Caco-2 (cell line): ENCODE measurements at regions not wholly inside any gene's neighbourhood (a gene's known extent, or its start where the extent isn't known, plus 50 kb on each side); places are given as distances from the start of the nearest gene placed in this dataset.

Experiments used
- BruUV-seq: library from RNA; stranded (reverse); fragments of 400-500 nt; replicated peaks from 2 replicates; lab custom pipeline; 2021; lab: Mats Ljungman, UMichigan
- CTCF ChIA-PET: fragments of 300-600 bp; sonication (Branson Sonifier 250); formaldehyde crosslinking; loops from one replicate; lab custom pipeline; 2022; ENCODE audit warnings: antibody characterized with exemption; lab: Charles Lee
- POLR2A ChIA-PET: fragments of 300-600 bp; sonication (Branson Sonifier 250); formaldehyde crosslinking; loops from one replicate; lab custom pipeline; 2022; ENCODE audit warnings: antibody characterized with exemption; lab: Charles Lee
- DNase-seq, 2 experiments: peaks; one replicate each; pipeline versions ENCODE4 v3.0.0 to v3.0.0-alpha.2; 2020 to 2022
- H3K27me3 ChIP-seq: replicated peaks from 2 replicates; pipeline ENCODE4 v1.6.0; 2011; ENCODE audit warnings: low read length; ENCODE audit not compliant: control insufficient read depth, insufficient read depth
- H3K36me3 ChIP-seq: 2 replicates; pipeline ENCODE4 v1.5.1; 2011; ENCODE audit warnings: low read length; ENCODE audit not compliant: control insufficient read depth, insufficient read depth
- H3K4me1 ChIP-seq: fragments of 250-450 bp; sonication (Bioruptor Pico); 2 replicates; pipeline ENCODE4 v1.5.1; 2020; ENCODE audit warnings: mild to moderate bottlenecking
- H3K4me3 ChIP-seq: 2 replicates; pipeline ENCODE4 v1.5.1; 2011; ENCODE audit warnings: low read depth, mild to moderate bottlenecking, control low read depth, low read length
- H3K9me3 ChIP-seq: fragments of 250-450 bp; sonication (Bioruptor Pico); 2 replicates; pipeline ENCODE4 v1.5.1; 2020; ENCODE audit warnings: mild to moderate bottlenecking, moderate library complexity
- H3K27ac Mint-ChIP-seq: one replicate; pipeline ENCODE4 v1.8.0; 2022; ENCODE audit warnings: mixed read lengths; ENCODE audit not compliant: unreplicated experiment
- H3K27me3 Mint-ChIP-seq: one replicate; pipeline ENCODE4 v1.8.0; 2022; ENCODE audit warnings: mixed read lengths; ENCODE audit not compliant: insufficient read depth, unreplicated experiment
- H3K36me3 Mint-ChIP-seq: one replicate; pipeline ENCODE4 v1.8.0; 2022; ENCODE audit warnings: mild to moderate bottlenecking, mixed read lengths; ENCODE audit not compliant: insufficient read depth, unreplicated experiment
- H3K4me1 Mint-ChIP-seq: one replicate; pipeline ENCODE4 v1.8.0; 2022; ENCODE audit warnings: low read depth, mixed read lengths; ENCODE audit not compliant: unreplicated experiment
- H3K4me3 Mint-ChIP-seq: one replicate; pipeline ENCODE4 v1.8.0; 2022; ENCODE audit warnings: mild to moderate bottlenecking, moderate library complexity, mixed read lengths; ENCODE audit not compliant: unreplicated experiment
- H3K9me3 Mint-ChIP-seq: one replicate; pipeline ENCODE4 v1.8.0; 2022; ENCODE audit warnings: mixed read lengths; ENCODE audit not compliant: unreplicated experiment
- intact Hi-C: fragments of 100-400 bp; cut with micrococcal nuclease; formaldehyde crosslinking; loops from one replicate; pipeline ENCODE4 v1.10.0; 2022; ENCODE audit not compliant: unreplicated experiment
- TF ChIP-seq, protein P1 (sequence below), 2 experiments: fragments of 200-600 bp in 1 of 2; IDR thresholded peaks; 1 replicate in 1 of 2; 2 replicates in 1 of 2; pipeline versions ENCODE4 v1.5.1 to v1.8.0; 2011 to 2022; ENCODE audit warnings: antibody characterized with exemption in 1 of 2, control low read depth in 1 of 2, inconsistent platforms in 1 of 2, low read depth in 1 of 2, low read length in 1 of 2, mild to moderate bottlenecking in 1 of 2, moderate library complexity in 1 of 2; ENCODE audit not compliant: insufficient read depth in 1 of 2, severe bottlenecking in 1 of 2, unreplicated experiment in 1 of 2

DNA sequence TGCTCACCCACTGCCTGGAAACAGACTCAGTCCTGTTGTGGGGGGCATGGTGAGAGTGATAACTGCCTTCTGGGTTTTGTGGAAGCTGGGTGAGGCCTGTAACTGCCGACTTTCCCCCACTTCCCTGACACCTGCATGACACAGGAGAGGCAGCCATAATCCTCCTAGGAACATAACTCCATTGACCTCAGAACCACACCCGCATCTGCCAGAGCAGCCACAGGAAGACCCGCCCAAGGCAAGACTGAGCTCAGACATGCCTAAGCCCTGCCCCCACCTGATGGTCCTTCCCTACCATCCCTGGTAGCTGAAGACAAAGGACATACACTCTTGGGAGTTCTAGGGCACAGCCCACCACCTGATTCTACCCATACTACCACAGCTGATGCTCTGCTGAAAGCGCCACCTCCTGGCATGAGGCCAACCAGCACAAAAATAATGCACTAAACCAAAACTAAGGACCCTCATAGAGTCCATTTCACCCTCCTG lies 326.7 kb downstream of the RBM26 start:
- H3K36me3 Mint-ChIP-seq: no peaks in the 10 kb centered on the region
- Histone ChIP-seq H3K4me3 (no peak overlapping the region), H3K36me3 (no peaks in the 10 kb centered on the region), H3K4me1 (no peaks in the 10 kb centered on the region), H3K27me3 (no peaks in the 10 kb centered on the region), H3K9me3 (no peaks in the 10 kb centered on the region)
- POLR2A ChIA-PET: no interaction called here
- TF ChIP-seq, protein P1, sequence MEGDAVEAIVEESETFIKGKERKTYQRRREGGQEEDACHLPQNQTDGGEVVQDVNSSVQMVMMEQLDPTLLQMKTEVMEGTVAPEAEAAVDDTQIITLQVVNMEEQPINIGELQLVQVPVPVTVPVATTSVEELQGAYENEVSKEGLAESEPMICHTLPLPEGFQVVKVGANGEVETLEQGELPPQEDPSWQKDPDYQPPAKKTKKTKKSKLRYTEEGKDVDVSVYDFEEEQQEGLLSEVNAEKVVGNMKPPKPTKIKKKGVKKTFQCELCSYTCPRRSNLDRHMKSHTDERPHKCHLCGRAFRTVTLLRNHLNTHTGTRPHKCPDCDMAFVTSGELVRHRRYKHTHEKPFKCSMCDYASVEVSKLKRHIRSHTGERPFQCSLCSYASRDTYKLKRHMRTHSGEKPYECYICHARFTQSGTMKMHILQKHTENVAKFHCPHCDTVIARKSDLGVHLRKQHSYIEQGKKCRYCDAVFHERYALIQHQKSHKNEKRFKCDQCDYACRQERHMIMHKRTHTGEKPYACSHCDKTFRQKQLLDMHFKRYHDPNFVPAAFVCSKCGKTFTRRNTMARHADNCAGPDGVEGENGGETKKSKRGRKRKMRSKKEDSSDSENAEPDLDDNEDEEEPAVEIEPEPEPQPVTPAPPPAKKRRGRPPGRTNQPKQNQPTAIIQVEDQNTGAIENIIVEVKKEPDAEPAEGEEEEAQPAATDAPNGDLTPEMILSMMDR (IDR thresholded peaks at IDR 0.05; ENCODE audit: insufficient read depth in 1 of 2, low read depth in 1 of 2, low read length in 1 of 2, severe bottlenecking in 1 of 2, unreplicated experiment in 1 of 2): no peak
- DNase-seq: no peak
- CTCF ChIA-PET: no interaction called here
- H3K27ac Mint-ChIP-seq: no peak overlapping the region
- H3K4me3 Mint-ChIP-seq: no peak overlapping the region
- no peaks in the 10 kb centered on the region for H3K9me3 Mint-ChIP-seq
- BruUV-seq: no TSS peak
- H3K4me1 Mint-ChIP-seq: no peaks in the 10 kb centered on the region
- intact Hi-C loops: no loop called here
- peaks cover 7% of the 10 kb centered on the region for H3K27me3 Mint-ChIP-seq

DNA sequence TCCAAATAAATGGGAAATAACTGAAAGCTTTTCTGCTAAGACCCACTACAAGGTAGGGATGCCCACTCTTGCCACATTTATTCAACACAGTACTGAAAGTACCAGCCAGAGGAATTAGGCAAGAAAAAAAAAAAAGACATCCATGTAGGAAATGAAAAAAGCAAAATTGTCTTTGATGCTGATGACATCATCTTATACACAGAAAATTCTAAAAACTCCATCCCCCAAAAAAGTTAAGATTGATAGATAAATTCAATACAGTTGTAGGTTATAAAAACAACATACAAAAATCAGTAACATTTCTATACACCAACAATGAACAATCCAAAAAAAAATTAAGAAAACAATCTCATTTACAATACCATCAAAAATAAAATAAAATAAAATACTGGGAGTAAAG lies 330.4 kb downstream of the RBM26 start:
- Histone ChIP-seq H3K27me3 (no peaks in the 10 kb centered on the region), H3K4me1 (no peaks in the 10 kb centered on the region), H3K9me3 (no peaks in the 10 kb centered on the region), H3K36me3 (no peaks in the 10 kb centered on the region), H3K4me3 (no peak overlapping the region)
- ChIA-PET CTCF (no interaction called here), POLR2A (no interaction called here)
- no TSS peak for BruUV-seq
- Mint-ChIP-seq H3K4me1 (no peaks in the 10 kb centered on the region), H3K27me3 (peaks cover 2% of the 10 kb centered on the region), H3K27ac (no peak overlapping the region), H3K9me3 (no peaks in the 10 kb centered on the region), H3K4me3 (no peak overlapping the region), H3K36me3 (no peaks in the 10 kb centered on the region)
- intact Hi-C loops: no loop called here
- no peak for DNase-seq
- TF ChIP-seq, protein P1 (IDR thresholded peaks at IDR 0.05; ENCODE audit: insufficient read depth in 1 of 2, low read depth in 1 of 2, low read length in 1 of 2, severe bottlenecking in 1 of 2, unreplicated experiment in 1 of 2): no peak

DNA sequence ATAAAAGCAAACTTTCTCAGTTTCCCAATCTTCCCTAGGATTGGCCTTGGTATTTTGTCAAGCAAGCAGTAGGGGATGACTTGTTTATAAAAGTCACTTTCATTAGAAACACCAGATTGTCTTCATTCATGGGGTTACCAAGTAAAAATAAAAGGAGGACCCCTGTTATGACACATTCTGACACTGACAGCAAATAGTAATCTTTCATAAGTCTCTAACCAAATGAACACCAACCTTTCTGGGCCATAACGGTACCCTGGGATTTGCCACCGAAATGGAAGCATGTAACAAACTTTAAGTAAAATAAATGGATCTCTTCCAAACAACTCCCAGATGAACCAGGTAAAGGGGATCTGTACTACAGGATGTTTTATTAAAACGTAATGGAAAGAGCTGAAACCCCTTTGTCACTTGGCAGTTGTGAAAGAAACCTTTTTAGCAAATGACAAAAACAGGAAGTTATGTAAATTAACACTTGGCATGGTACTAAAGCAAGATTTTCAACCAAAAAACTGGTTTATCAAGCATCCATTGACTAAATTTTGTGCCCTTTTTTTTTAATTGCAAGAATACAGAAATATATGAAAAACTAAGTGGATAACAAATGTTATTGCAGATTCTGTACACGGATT lies 335.6 kb downstream of the RBM26 start:
- Mint-ChIP-seq H3K4me1 (no peaks in the 10 kb centered on the region), H3K9me3 (no peaks in the 10 kb centered on the region), H3K27ac (no peak overlapping the region), H3K4me3 (no peak overlapping the region), H3K27me3 (peaks cover 10% of the 10 kb centered on the region), H3K36me3 (no peaks in the 10 kb centered on the region)
- ChIA-PET CTCF (no interaction called here), POLR2A (no interaction called here)
- TF ChIP-seq, protein P1 (IDR thresholded peaks at IDR 0.05; ENCODE audit: insufficient read depth in 1 of 2, low read depth in 1 of 2, low read length in 1 of 2, severe bottlenecking in 1 of 2, unreplicated experiment in 1 of 2): no peak
- Histone ChIP-seq H3K36me3 (no peaks in the 10 kb centered on the region), H3K9me3 (no peaks in the 10 kb centered on the region), H3K4me3 (no peak overlapping the region), H3K4me1 (no peaks in the 10 kb centered on the region), H3K27me3 (no peaks in the 10 kb centered on the region; the same call in 1 of the 2 replicates)
- BruUV-seq: no TSS peak
- intact Hi-C loops: no loop called here
- no peak for DNase-seq
